ENCODE measurements at regions not wholly inside any gene's neighbourhood (a gene's known extent, or its start where the extent isn't known, plus 50 kb on each side); places are given as distances from the start of the nearest gene placed in this dataset.

DNA sequence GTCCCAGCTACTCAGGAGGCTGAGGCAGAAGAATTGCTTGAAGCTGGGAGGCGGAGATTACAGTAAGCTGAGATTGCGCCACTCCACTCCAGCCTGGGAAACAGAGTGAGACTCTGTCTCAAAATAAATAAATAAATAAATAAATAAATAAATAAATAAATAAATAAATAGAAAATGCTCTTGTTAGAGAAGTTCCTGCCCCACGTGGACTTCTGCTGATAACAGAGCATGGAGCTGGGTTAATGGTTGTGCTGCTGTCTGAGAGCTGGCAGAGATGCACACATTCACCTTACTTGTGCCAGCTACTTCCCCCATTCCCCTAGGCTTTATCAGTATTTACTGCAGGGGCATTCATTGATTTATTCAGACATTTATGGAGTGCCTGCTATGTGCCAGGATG is 155.2 kb upstream of the KCNG1 start:
- no peak for TF ChIP-seq POLR2AphosphoS5 (IDR thresholded peaks at IDR 0.05; ENCODE audit: low read depth, low read length)
- no peak for TF ChIP-seq TAF1 (IDR thresholded peaks at IDR 0.05; ENCODE audit: low read depth, low read length)
- no peak for TF ChIP-seq POLR2A (IDR thresholded peaks at IDR 0.05; ENCODE audit: low read depth, low read length)
- no peak for TF ChIP-seq POU2F2 (IDR thresholded peaks at IDR 0.05; ENCODE audit: low read depth, low read length)
- no peak for TF ChIP-seq SPI1 (IDR thresholded peaks at IDR 0.05; ENCODE audit: low read depth, low read length)
